ENCODE measurements at regions not wholly inside any gene's neighbourhood (a gene's known extent, or its start where the extent isn't known, plus 50 kb on each side); places are given as distances from the start of the nearest gene placed in this dataset.
A peak's percentile ranks its signal among the peaks of the same experiment; 100 is the strongest.

DNA sequence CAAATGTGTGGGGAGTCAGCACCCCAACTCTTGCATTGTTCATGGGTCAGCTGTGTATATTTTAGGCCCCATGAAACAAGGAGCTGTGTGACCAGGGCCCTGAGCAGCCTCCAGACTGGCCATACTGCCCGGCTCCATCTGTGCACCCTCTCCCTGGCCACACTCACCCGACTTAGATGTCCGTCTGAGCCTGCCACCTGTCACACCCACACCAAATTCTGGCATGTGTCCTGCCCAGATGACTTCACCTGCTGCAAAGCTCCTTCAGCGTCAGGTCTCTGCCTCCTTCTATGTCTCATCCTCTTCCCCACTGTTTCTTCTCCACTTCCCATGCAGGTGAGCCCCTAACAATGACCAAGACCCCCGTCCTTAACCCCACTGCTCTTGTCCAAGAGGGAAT is 88.1 kb upstream of the THBS2 start:
- Mint-ChIP-seq H3K27ac (ENCODE audit: low read depth, unreplicated experiment) (no peak overlapping the region), H3K4me3 (ENCODE audit: unreplicated experiment) (no peak overlapping the region), H3K9me3 (ENCODE audit: unreplicated experiment) (no peaks in the 10 kb centered on the region), H3K36me3 (ENCODE audit: insufficient read depth, unreplicated experiment) (no peaks in the 10 kb centered on the region), H3K4me1 (ENCODE audit: insufficient read depth, unreplicated experiment) (peaks cover 47% of the 10 kb centered on the region), H3K27me3 (ENCODE audit: insufficient read depth, unreplicated experiment) (no peaks in the 10 kb centered on the region)
- TF ChIP-seq, protein P1, sequence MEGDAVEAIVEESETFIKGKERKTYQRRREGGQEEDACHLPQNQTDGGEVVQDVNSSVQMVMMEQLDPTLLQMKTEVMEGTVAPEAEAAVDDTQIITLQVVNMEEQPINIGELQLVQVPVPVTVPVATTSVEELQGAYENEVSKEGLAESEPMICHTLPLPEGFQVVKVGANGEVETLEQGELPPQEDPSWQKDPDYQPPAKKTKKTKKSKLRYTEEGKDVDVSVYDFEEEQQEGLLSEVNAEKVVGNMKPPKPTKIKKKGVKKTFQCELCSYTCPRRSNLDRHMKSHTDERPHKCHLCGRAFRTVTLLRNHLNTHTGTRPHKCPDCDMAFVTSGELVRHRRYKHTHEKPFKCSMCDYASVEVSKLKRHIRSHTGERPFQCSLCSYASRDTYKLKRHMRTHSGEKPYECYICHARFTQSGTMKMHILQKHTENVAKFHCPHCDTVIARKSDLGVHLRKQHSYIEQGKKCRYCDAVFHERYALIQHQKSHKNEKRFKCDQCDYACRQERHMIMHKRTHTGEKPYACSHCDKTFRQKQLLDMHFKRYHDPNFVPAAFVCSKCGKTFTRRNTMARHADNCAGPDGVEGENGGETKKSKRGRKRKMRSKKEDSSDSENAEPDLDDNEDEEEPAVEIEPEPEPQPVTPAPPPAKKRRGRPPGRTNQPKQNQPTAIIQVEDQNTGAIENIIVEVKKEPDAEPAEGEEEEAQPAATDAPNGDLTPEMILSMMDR (IDR thresholded peaks at IDR 0.05; ENCODE audit: unreplicated experiment) = no peak
- POLR2A ChIA-PET = interaction anchor here (0.9 to 2.0 kb wide), 2 partner anchors 49 to 52 kb away, joined by 3 to 6 read pairs; no protein-coding TSS in a partner anchor
- BruUV-seq (replicated peaks) = no TSS peak
- intact Hi-C loops (cut with micrococcal nuclease) = no loop called here
- CTCF ChIA-PET = no interaction called here
- DNase-seq (ENCODE audit: unreplicated experiment) = peak; percentile 24

DNA sequence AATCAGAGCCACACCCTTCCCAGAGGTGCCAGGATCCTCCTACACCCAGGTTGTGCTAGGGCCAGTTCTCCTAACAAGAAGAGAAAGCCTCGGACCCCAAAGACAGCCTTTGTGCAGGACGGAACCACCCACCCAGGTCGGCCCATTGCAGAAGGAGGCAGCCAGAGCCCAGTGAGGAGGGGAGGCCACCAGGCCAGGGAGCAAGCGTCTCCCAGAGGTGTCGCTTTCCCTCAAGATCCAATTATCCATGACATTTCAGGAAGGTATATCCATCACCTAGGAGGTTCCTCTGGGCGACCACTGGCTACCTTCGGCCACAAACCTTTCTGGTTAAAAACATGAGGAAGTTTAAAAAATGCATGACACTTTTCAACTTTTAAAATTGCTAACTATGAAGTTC is 87.4 kb upstream of the THBS2 start:
- no TSS peak for BruUV-seq (replicated peaks)
- Mint-ChIP-seq H3K9me3 (ENCODE audit: unreplicated experiment) (no peaks in the 10 kb centered on the region), H3K4me3 (ENCODE audit: unreplicated experiment) (no peak overlapping the region), H3K36me3 (ENCODE audit: insufficient read depth, unreplicated experiment) (no peaks in the 10 kb centered on the region), H3K4me1 (ENCODE audit: insufficient read depth, unreplicated experiment) (peaks cover 47% of the 10 kb centered on the region), H3K27ac (ENCODE audit: low read depth, unreplicated experiment) (peak overlapping the region; percentile 57), H3K27me3 (ENCODE audit: insufficient read depth, unreplicated experiment) (no peaks in the 10 kb centered on the region)
- POLR2A ChIA-PET = interaction anchor here (0.8 to 2.0 kb wide), 4 partner anchors 13 to 49 kb away, joined by 3 to 6 read pairs (median 6); no protein-coding TSS in a partner anchor
- DNase-seq (ENCODE audit: unreplicated experiment) = no peak
- CTCF ChIA-PET = no interaction called here
- intact Hi-C loops (cut with micrococcal nuclease) = no loop called here
- TF ChIP-seq, protein P1 (IDR thresholded peaks at IDR 0.05; ENCODE audit: unreplicated experiment) = no peak

DNA sequence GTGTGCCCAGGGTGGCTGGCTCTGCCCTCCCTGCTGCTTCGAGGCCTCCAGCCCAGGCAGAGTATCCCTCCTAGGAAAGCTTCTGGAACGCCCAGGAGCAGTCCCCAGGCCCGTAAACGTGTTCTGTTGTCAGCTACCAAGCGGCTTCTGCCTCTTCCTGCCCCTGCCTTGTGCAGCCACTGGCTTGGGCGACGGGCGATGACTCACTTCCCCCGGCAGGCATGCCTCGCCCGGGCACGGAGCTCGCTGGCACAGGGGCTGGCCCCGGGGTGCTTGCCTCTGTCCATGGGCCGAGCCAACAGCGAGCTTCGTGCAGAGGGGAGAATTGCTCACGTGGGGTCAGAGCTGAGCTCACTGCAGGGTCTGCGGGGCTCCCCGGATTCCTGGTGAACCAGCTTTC is 86.7 kb upstream of the THBS2 start:
- CTCF ChIA-PET = no interaction called here
- POLR2A ChIA-PET = interaction anchor here (0.8 to 2.0 kb wide), 6 partner anchors 12 to 48 kb away, joined by 3 to 6 read pairs (median 6); no protein-coding TSS in a partner anchor
- TF ChIP-seq, protein P1 (IDR thresholded peaks at IDR 0.05; ENCODE audit: unreplicated experiment) = no peak
- peaks cover 51% of the 10 kb centered on the region for H3K4me1 Mint-ChIP-seq (ENCODE audit: insufficient read depth, unreplicated experiment)
- peak overlapping the region; percentile 14 for H3K4me3 Mint-ChIP-seq (ENCODE audit: unreplicated experiment)
- no TSS peak for BruUV-seq (replicated peaks)
- H3K27ac Mint-ChIP-seq (ENCODE audit: low read depth, unreplicated experiment) = peak overlapping the region; percentile 57
- H3K36me3 Mint-ChIP-seq (ENCODE audit: insufficient read depth, unreplicated experiment) = no peaks in the 10 kb centered on the region
- DNase-seq (ENCODE audit: unreplicated experiment) = peak; percentile 90
- intact Hi-C loops (cut with micrococcal nuclease) = no loop called here
- no peaks in the 10 kb centered on the region for H3K9me3 Mint-ChIP-seq (ENCODE audit: unreplicated experiment)
- no peaks in the 10 kb centered on the region for H3K27me3 Mint-ChIP-seq (ENCODE audit: insufficient read depth, unreplicated experiment)

DNA sequence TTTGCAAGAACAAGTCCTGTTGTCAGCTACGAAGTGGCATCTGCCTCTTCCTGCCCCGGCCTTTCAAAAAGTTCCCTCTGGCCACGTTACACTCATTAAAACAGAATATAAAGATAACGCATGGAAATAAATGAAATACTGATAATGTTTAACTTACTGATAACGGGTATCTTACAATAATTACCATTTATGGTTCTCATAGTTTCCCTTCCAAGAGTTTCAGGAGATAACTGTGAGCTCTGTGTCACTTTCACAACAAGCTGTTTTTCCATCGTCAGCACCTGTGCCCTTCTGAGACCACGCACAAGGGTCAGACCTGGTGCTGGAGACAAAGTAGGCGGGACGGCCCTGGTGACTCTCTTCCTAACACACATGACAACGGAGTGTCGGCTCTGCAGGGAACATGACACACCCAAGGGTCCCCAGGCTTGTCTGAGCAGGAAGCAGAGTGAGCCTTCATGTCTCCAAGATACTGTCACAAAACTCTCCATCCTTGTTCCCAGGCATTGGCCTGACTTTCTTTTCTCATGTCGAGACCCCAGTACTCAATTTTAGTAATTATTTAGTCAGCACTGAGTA is 86.2 kb upstream of the THBS2 start:
- Mint-ChIP-seq H3K27me3 (ENCODE audit: insufficient read depth, unreplicated experiment) (no peaks in the 10 kb centered on the region), H3K4me1 (ENCODE audit: insufficient read depth, unreplicated experiment) (peaks cover 53% of the 10 kb centered on the region), H3K36me3 (ENCODE audit: insufficient read depth, unreplicated experiment) (no peaks in the 10 kb centered on the region), H3K4me3 (ENCODE audit: unreplicated experiment) (no peak overlapping the region), H3K27ac (ENCODE audit: low read depth, unreplicated experiment) (peak overlapping the region; percentile 57), H3K9me3 (ENCODE audit: unreplicated experiment) (no peaks in the 10 kb centered on the region)
- intact Hi-C loops (cut with micrococcal nuclease) = no loop called here
- BruUV-seq (replicated peaks) = no TSS peak
- POLR2A ChIA-PET = interaction anchor here (0.6 to 2.0 kb wide), 7 partner anchors 12 to 383 kb away, joined by 4 to 6 read pairs (median 5); no protein-coding TSS in a partner anchor
- DNase-seq (ENCODE audit: unreplicated experiment) = no peak
- TF ChIP-seq, protein P1 (IDR thresholded peaks at IDR 0.05; ENCODE audit: unreplicated experiment) = no peak
- CTCF ChIA-PET = interaction anchor here (0.9 kb wide), 1 partner anchor 10 kb away, joined by 6 read pairs; no protein-coding TSS in a partner anchor
